GM06990 (cell line): ENCODE measurements at regions not wholly inside any gene's neighbourhood (a gene's known extent, or its start where the extent isn't known, plus 50 kb on each side); places are given as distances from the start of the nearest gene placed in this dataset.

Source experiments
- DNase-seq: peaks from one replicate; pipeline ENCODE4 v3.0.0-alpha.2; 2011; ENCODE audit not compliant: insufficient read length; ENCODE audit errors: extremely low read depth
- H3K27me3 ChIP-seq: replicated peaks from 2 replicates; pipeline ENCODE4 v1.6.0; 2011; ENCODE audit warnings: low read length; ENCODE audit not compliant: control insufficient read depth, insufficient read depth
- H3K36me3 ChIP-seq: 2 replicates; pipeline ENCODE4 v1.5.1; 2011; ENCODE audit warnings: low read length; ENCODE audit not compliant: control insufficient read depth, insufficient read depth
- H3K4me3 ChIP-seq: replicated peaks from 2 replicates; pipeline ENCODE4 v1.5.1; 2011; ENCODE audit warnings: low read depth, mild to moderate bottlenecking, control low read depth, low read length
- CTCF ChIP-seq: IDR thresholded peaks from 2 replicates; pipeline ENCODE4 v1.5.1; 2011; ENCODE audit warnings: low read length, control low read depth, mild to moderate bottlenecking, inconsistent platforms; ENCODE audit not compliant: insufficient read depth, poor library complexity, severe bottlenecking

GRCh38 chr9:19689328-19690101, 99.3 kb downstream of the SLC24A2 start:
- H3K36me3 ChIP-seq: no peaks in the 10 kb centered on the region
- no peak overlapping the region for H3K4me3 ChIP-seq
- no peaks in the 10 kb centered on the region; the same call in 1 of the 2 replicates for H3K27me3 ChIP-seq
- DNase-seq: no peak
- TF ChIP-seq CTCF: no peak

DNA sequence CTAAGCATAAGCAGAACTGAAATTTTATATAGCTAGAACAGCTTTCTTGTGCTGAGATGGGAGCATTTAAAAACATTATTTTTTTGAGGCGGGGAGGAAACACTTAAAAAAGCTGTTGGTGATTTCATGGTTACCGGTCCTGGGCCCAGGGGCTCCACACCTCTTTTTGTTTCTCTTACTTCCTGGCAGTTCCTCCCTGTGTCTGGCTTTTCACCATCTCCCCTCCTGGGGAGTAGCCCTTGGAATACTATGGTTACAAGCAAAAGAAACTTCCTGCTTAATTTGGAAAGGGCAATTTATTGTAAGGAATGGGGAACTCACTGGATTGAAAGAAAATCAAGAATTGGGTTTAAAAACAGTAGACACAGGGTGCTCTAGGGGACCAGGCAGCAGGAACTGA, 105.1 kb downstream of the SLC24A2 start:
- DNase-seq: no peak

DNA sequence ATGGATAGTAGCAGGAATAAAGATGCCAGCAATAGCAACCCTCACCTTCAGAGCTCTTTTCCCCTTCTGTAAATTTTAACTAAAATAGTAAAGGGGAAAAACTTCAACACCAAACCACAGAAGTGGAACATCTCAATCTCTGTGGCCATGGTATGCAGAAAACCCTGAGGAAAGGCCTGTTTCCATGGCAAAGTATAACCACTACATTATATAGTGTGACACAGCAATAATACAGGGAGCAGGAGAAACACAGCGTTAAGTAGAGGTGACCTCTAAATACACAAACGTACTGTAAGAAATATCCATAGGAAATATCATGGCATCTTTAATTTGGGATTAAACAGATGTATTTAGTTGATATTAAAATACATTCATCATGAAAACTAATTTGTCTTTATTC, 106.4 kb downstream of the SLC24A2 start:
- no peak for TF ChIP-seq CTCF
- no peak overlapping the region for H3K4me3 ChIP-seq
- H3K27me3 ChIP-seq: no peaks in the 10 kb centered on the region
- no peaks in the 10 kb centered on the region for H3K36me3 ChIP-seq
- DNase-seq: no peak

More for the DNA sequence above, 105.1 kb downstream of the SLC24A2 start:
- TF ChIP-seq CTCF: no peak
- H3K36me3 ChIP-seq: no peaks in the 10 kb centered on the region
- no peak overlapping the region for H3K4me3 ChIP-seq
- H3K27me3 ChIP-seq: no peaks in the 10 kb centered on the region

GRCh38 chr9:19681846-19682245, 107.0 kb downstream of the SLC24A2 start:
- no peak overlapping the region for H3K4me3 ChIP-seq
- no peaks in the 10 kb centered on the region for H3K27me3 ChIP-seq
- no peak for TF ChIP-seq CTCF
- no peak for DNase-seq
- H3K36me3 ChIP-seq: no peaks in the 10 kb centered on the region

DNA sequence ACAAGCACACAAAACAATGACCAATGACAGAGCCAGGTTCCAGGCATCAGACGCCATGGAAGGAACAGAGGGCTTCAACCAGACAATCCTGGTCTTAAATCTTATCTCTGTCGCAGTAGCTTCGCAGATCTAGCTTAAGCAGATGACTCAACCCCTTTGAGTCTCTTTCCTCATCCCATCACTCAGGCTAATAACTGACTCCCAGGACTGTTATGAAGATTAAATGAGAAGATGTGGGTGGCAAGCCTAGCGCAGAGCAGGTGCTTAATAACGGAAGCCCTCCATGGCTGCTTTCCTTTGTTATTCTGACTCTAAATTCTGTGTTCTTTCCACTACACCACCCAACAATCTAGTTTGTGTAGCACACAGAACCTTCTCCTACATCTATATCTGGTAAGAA, 110.9 kb downstream of the SLC24A2 start:
- Histone ChIP-seq H3K4me3 (no peak overlapping the region), H3K36me3 (no peaks in the 10 kb centered on the region), H3K27me3 (no peaks in the 10 kb centered on the region)
- TF ChIP-seq CTCF: no peak
- DNase-seq: no peak
